Omental fat pad (tissue), 3 donors: ENCODE measurements at regions not wholly inside any gene's neighbourhood (a gene's known extent, or its start where the extent isn't known, plus 50 kb on each side); places are given as distances from the start of the nearest gene placed in this dataset.

ENCODE experiments used
- ATAC-seq: fragments of 150-250 bp; one replicate; pipeline ENCODE4 v1.9.1; 2016; ENCODE audit warnings: mild to moderate bottlenecking, moderate library complexity; ENCODE audit not compliant: low FRiP score
- DNase-seq: peaks from one replicate; pipeline ENCODE4 v3.0.0-alpha.2; 2019; ENCODE audit warnings: low spot score
- CTCF ChIP-seq, 3 donors: fragments of 450-650 bp; IDR thresholded peaks; one replicate each; pipeline ENCODE4 v1.5.1; 2016 to 2017; ENCODE audit warnings: antibody characterized with exemption in 3 of 3, mild to moderate bottlenecking in 3 of 3, moderate library complexity in 2 of 3

- ATAC-seq = no peak
- no peak for DNase-seq
These were observed 98.4 kb upstream of the SPACA1 start for GRCh38 chr6:87949194-87949593.

GRCh38 chr6:87946669-87947068 is 101.0 kb upstream of the SPACA1 start:
- no peak for TF ChIP-seq CTCF (IDR thresholded peaks at IDR 0.05)
- no peak for DNase-seq
- no peak for ATAC-seq

More at GRCh38 chr6:87949194-87949593, 98.4 kb upstream of the SPACA1 start:
- no peak for TF ChIP-seq CTCF (IDR thresholded peaks at IDR 0.05)

GRCh38 chr6:87945966-87946365 is 101.7 kb upstream of the SPACA1 start:
- ATAC-seq (no peak), DNase-seq (no peak)
- TF ChIP-seq CTCF (IDR thresholded peaks at IDR 0.05) = no peak

GRCh38 chr6:87945181-87945580 is 102.5 kb upstream of the SPACA1 start:
- DNase-seq (no peak), ATAC-seq (no peak)
- TF ChIP-seq CTCF (IDR thresholded peaks at IDR 0.05) = no peak

GRCh38 chr6:87944541-87944954 is 103.1 kb upstream of the SPACA1 start:
- DNase-seq (no peak), ATAC-seq (no peak)
- no peak for TF ChIP-seq CTCF (IDR thresholded peaks at IDR 0.05)

- no peak for TF ChIP-seq CTCF (IDR thresholded peaks at IDR 0.05)
- DNase-seq = no peak
- ATAC-seq = no peak
These were observed 104.5 kb upstream of the SPACA1 start for GRCh38 chr6:87943191-87943590.

- TF ChIP-seq CTCF (IDR thresholded peaks at IDR 0.05) = no peak
- no peak for DNase-seq
- no peak for ATAC-seq
These were observed 105.9 kb upstream of the SPACA1 start for GRCh38 chr6:87941556-87942358.
